ENCODE measurements at regions not wholly inside any gene's neighbourhood (a gene's known extent, or its start where the extent isn't known, plus 50 kb on each side); places are given as distances from the start of the nearest gene placed in this dataset.

DNA sequence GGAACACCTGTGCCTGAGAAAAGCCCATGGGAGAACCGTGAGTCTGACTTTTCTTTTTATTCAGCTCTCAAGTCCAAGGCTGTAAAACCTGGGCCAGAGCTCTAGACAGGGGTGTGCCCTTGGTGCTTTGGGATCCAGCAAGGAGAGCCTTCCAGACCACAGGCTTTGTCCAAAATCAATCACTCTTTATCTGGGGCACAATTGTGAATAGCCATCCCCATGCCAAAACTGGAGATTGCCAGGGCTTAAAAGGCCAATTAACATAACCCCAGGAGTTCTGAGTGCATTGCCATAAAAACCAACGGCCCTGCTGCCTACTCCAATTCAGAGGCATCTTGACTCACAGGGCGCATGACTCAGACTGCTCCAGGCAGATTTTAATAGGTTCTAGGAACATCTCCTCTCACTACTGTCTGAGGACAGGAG is 391.8 kb downstream of the ARHGEF28 start:
- Histone ChIP-seq H3K27me3 (ENCODE audit: control insufficient read depth in 2 of 2, insufficient read depth in 2 of 2, low read length in 2 of 2) (peaks cover 4 to 18% of the 10 kb centered on the region in 2 experiments), H3K9me3 (replicated peaks; ENCODE audit: control insufficient read depth, insufficient read depth, low read length) (no peaks in the 10 kb centered on the region), H3K79me2 (ENCODE audit: control insufficient read depth, insufficient read depth, low read length) (no peaks in the 10 kb centered on the region), H3K4me2 (ENCODE audit: insufficient read depth, low read length) (no peak overlapping the region), H3K4me1 (ENCODE audit: control insufficient read depth, extremely low read depth, insufficient read depth, low read length) (no peaks in the 10 kb centered on the region), H3K27ac (ENCODE audit: insufficient read depth, low read depth, low read length) (no peak overlapping the region), H3K36me3 (ENCODE audit: control insufficient read depth in 2 of 2, extremely low read depth in 1 of 2, insufficient read depth in 2 of 2, low read length in 2 of 2) (no peaks in the 10 kb centered on the region), H2AFZ (ENCODE audit: low read depth, low read length) (no peak overlapping the region), H3K4me3 (replicated peaks in 1 of 3; ENCODE audit: insufficient read depth in 1 of 3, low read depth in 1 of 3, low read length in 3 of 3) (no peak overlapping the region), H4K20me1 (replicated peaks; ENCODE audit: control insufficient read depth, extremely low read depth, insufficient read depth, low read length) (no peaks in the 10 kb centered on the region), H3K9ac (replicated peaks; ENCODE audit: extremely low read depth, insufficient read depth, low read length) (no peak overlapping the region), H3K9me1 (replicated peaks; ENCODE audit: control insufficient read depth, extremely low read depth, insufficient read depth, low read length) (no peaks in the 10 kb centered on the region)
- intact Hi-C loops (cut with micrococcal nuclease), result no loop called here
- no TSS peak for BruUV-seq (replicated peaks)
- dilution Hi-C loops (cut with MboI; ENCODE audit: extremely low pct_ligation_motif_present, low sequenced_read_pairs), result no loop called here
- POLR2A ChIA-PET, result no interaction called here
- TF ChIP-seq, protein P1, sequence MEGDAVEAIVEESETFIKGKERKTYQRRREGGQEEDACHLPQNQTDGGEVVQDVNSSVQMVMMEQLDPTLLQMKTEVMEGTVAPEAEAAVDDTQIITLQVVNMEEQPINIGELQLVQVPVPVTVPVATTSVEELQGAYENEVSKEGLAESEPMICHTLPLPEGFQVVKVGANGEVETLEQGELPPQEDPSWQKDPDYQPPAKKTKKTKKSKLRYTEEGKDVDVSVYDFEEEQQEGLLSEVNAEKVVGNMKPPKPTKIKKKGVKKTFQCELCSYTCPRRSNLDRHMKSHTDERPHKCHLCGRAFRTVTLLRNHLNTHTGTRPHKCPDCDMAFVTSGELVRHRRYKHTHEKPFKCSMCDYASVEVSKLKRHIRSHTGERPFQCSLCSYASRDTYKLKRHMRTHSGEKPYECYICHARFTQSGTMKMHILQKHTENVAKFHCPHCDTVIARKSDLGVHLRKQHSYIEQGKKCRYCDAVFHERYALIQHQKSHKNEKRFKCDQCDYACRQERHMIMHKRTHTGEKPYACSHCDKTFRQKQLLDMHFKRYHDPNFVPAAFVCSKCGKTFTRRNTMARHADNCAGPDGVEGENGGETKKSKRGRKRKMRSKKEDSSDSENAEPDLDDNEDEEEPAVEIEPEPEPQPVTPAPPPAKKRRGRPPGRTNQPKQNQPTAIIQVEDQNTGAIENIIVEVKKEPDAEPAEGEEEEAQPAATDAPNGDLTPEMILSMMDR (IDR thresholded peaks at IDR 0.05; ENCODE audit: extremely low read depth in 1 of 2, insufficient read depth in 1 of 2, low read depth in 1 of 2, low read length in 2 of 2), result no peak
- TF ChIP-seq POLR2AphosphoS5 (IDR thresholded peaks at IDR 0.05; ENCODE audit: insufficient read depth, low read depth, low read length) (no peak), GATA2 (IDR thresholded peaks at IDR 0.05; ENCODE audit: insufficient read depth, insufficient read length, low read depth, low read length) (no peak), FOS (IDR thresholded peaks at IDR 0.05; ENCODE audit: borderline replicate concordance, insufficient read depth, low read length) (no peak), MYC (IDR thresholded peaks at IDR 0.05; ENCODE audit: low read depth, low read length) (no peak), EZH2 (IDR thresholded peaks at IDR 0.05; ENCODE audit: borderline replicate concordance, low read depth, low read length, severe bottlenecking) (no peak), POLR2A (IDR thresholded peaks at IDR 0.05; ENCODE audit: low read depth, low read length) (no peak), JUN (IDR thresholded peaks at IDR 0.05; ENCODE audit: borderline replicate concordance, insufficient read depth, insufficient read length, low read depth) (no peak)
- TF ChIP-seq, protein P2, sequence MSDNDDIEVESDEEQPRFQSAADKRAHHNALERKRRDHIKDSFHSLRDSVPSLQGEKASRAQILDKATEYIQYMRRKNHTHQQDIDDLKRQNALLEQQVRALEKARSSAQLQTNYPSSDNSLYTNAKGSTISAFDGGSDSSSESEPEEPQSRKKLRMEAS (IDR thresholded peaks at IDR 0.05; ENCODE audit: insufficient read depth, insufficient read length), result no peak
- DNase-seq (ENCODE audit: low read depth, low spot score) (no peak), FAIRE-seq (no peak)
- CTCF ChIA-PET, result no interaction called here

All from endothelial cell of umbilical vein (primary cell).